Hepatocyte (in vitro differentiated cells): ENCODE measurements at regions not wholly inside any gene's neighbourhood (a gene's known extent, or its start where the extent isn't known, plus 50 kb on each side); places are given as distances from the start of the nearest gene placed in this dataset.

Experiments
- DNase-seq: peaks from one replicate; pipeline ENCODE4 v3.0.0-alpha.2; 2016; ENCODE audit warnings: low spot score
- H2AFZ ChIP-seq: fragments of 200-600 bp; sonication (generic); 2 replicates; pipeline ENCODE4 v1.6.0; 2016; ENCODE audit warnings: antibody characterized with exemption, mild to moderate bottlenecking
- H3K27ac ChIP-seq: fragments of 200-600 bp; sonication (generic); 2 replicates; pipeline ENCODE4 v1.5.1; 2016; ENCODE audit warnings: mild to moderate bottlenecking
- H3K27me3 ChIP-seq: fragments of 200-600 bp; sonication (generic); 2 replicates; pipeline ENCODE4 v1.6.1; 2016
- H3K36me3 ChIP-seq: fragments of 200-600 bp; sonication (generic); replicated peaks from 2 replicates; pipeline ENCODE4 v1.5.1; 2016; ENCODE audit warnings: low read depth; ENCODE audit not compliant: insufficient read depth
- H3K4me1 ChIP-seq: fragments of 200-600 bp; sonication (generic); 2 replicates; pipeline ENCODE4 v1.5.1; 2016; ENCODE audit warnings: mild to moderate bottlenecking, moderate library complexity; ENCODE audit not compliant: insufficient read depth
- H3K4me2 ChIP-seq: fragments of 200-600 bp; sonication (generic); 2 replicates; pipeline ENCODE4 v1.6.0; 2016
- H3K4me3 ChIP-seq: fragments of 200-600 bp; sonication (generic); 2 replicates; pipeline ENCODE4 v1.5.1; 2016; ENCODE audit warnings: mild to moderate bottlenecking
- H3K79me2 ChIP-seq: fragments of 200-600 bp; sonication (generic); 2 replicates; pipeline ENCODE4 v1.6.0; 2017; ENCODE audit warnings: mild to moderate bottlenecking
- H3K9me2 ChIP-seq: fragments of 200-600 bp; sonication (generic); replicated peaks from 2 replicates; pipeline ENCODE4 v1.6.0; 2017; ENCODE audit warnings: mild to moderate bottlenecking; ENCODE audit not compliant: insufficient read depth
- H3K9me3 ChIP-seq: fragments of 200-600 bp; sonication (generic); 2 replicates; pipeline ENCODE4 v1.5.1; 2016; ENCODE audit warnings: low read depth, mild to moderate bottlenecking
- H4K20me1 ChIP-seq: fragments of 200-600 bp; sonication (generic); 2 replicates; pipeline ENCODE4 v1.6.0; 2016; ENCODE audit warnings: mild to moderate bottlenecking; ENCODE audit not compliant: insufficient read depth, poor library complexity, severe bottlenecking
- CTCF ChIP-seq: fragments of 200-600 bp; sonication (generic); IDR thresholded peaks from 2 replicates; pipeline ENCODE4 v1.5.1; 2016; ENCODE audit warnings: antibody characterized with exemption, mild to moderate bottlenecking; ENCODE audit not compliant: poor library complexity
- EZH2 ChIP-seq: fragments of 200-600 bp; sonication (generic); IDR thresholded peaks from 2 replicates; pipeline ENCODE4 v1.6.1; 2016; ENCODE audit warnings: antibody characterized with exemption, mild to moderate bottlenecking, borderline replicate concordance
- EZH2phosphoT487 ChIP-seq: fragments of 200-600 bp; sonication (generic); IDR thresholded peaks from one replicate; pipeline ENCODE4 v1.6.1; 2018; ENCODE audit warnings: antibody characterized with exemption, mild to moderate bottlenecking, low read depth, moderate library complexity; ENCODE audit not compliant: unreplicated experiment, severe bottlenecking
- WGBS: methylation state at CpG from one replicate; pipeline ENCODE4 v1.1.6; 2016; ENCODE audit warnings: low lambda C conversion rate; ENCODE audit errors: missing lambda C conversion rate; 5-methylcytosine and 5-hydroxymethylcytosine counted together

GRCh38 chr1:244276646-244277045 lies 175.1 kb downstream of the ADSS2 start:
- 31% methylated on average over 3 of the region's 3 CpGs for whole genome bisulfite sequencing
- no peak overlapping the region for H3K4me2 ChIP-seq
- no peak for TF ChIP-seq EZH2phosphoT487
- no peak for TF ChIP-seq CTCF
- no peak for TF ChIP-seq EZH2

GRCh38 chr1:244280201-244280600 lies 171.5 kb downstream of the ADSS2 start:
- Histone ChIP-seq H3K4me2 (no peak overlapping the region), H3K27ac (no peak overlapping the region), H3K9me2 (no peaks in the 10 kb centered on the region), H3K27me3 (no peaks in the 10 kb centered on the region), H3K4me3 (no peak overlapping the region), H2AFZ (no peak overlapping the region), H3K4me1 (no peaks in the 10 kb centered on the region), H3K79me2 (no peaks in the 10 kb centered on the region), H4K20me1 (no peaks in the 10 kb centered on the region), H3K36me3 (no peaks in the 10 kb centered on the region), H3K9me3 (no peaks in the 10 kb centered on the region)
- TF ChIP-seq EZH2phosphoT487 (no peak), EZH2 (no peak), CTCF (no peak)
- DNase-seq = no peak
- 69% methylated on average over 7 of the region's 7 CpGs for WGBS

More at GRCh38 chr1:244276646-244277045, 175.1 kb downstream of the ADSS2 start:
- no peak for DNase-seq
- no peaks in the 10 kb centered on the region for H3K9me3 ChIP-seq
- no peaks in the 10 kb centered on the region for H4K20me1 ChIP-seq
- no peaks in the 10 kb centered on the region for H3K79me2 ChIP-seq
- no peak overlapping the region for H3K27ac ChIP-seq
- no peaks in the 10 kb centered on the region for H3K9me2 ChIP-seq
- no peaks in the 10 kb centered on the region for H3K4me1 ChIP-seq
- no peaks in the 10 kb centered on the region for H3K27me3 ChIP-seq
- H3K36me3 ChIP-seq = no peaks in the 10 kb centered on the region
- no peak overlapping the region for H3K4me3 ChIP-seq
- H2AFZ ChIP-seq = no peak overlapping the region

GRCh38 chr1:244280859-244281258 lies 170.8 kb downstream of the ADSS2 start:
- no peaks in the 10 kb centered on the region for H3K36me3 ChIP-seq
- 13% methylated on average over 1 of the region's 1 CpG for WGBS
- no peak for DNase-seq
- TF ChIP-seq EZH2phosphoT487 (no peak), CTCF (no peak), EZH2 (no peak)
- H4K20me1 ChIP-seq = no peaks in the 10 kb centered on the region
- no peak overlapping the region for H3K4me2 ChIP-seq
- no peak overlapping the region for H3K4me3 ChIP-seq
- no peaks in the 10 kb centered on the region for H3K27me3 ChIP-seq
- no peaks in the 10 kb centered on the region for H3K9me3 ChIP-seq
- no peak overlapping the region for H2AFZ ChIP-seq
- H3K79me2 ChIP-seq = no peaks in the 10 kb centered on the region
- H3K9me2 ChIP-seq = no peaks in the 10 kb centered on the region
- no peak overlapping the region for H3K27ac ChIP-seq
- H3K4me1 ChIP-seq = no peaks in the 10 kb centered on the region

GRCh38 chr1:244283772-244284171 lies 167.9 kb downstream of the ADSS2 start:
- H3K4me3 ChIP-seq = no peak overlapping the region
- no peaks in the 10 kb centered on the region for H3K27me3 ChIP-seq
- WGBS = 91% methylated on average over 4 of the region's 4 CpGs
- no peak for TF ChIP-seq EZH2phosphoT487
- TF ChIP-seq EZH2 = no peak
- TF ChIP-seq CTCF = no peak
- no peak overlapping the region for H3K4me2 ChIP-seq
- H3K9me3 ChIP-seq = no peaks in the 10 kb centered on the region
- no peak for DNase-seq
- H3K79me2 ChIP-seq = no peaks in the 10 kb centered on the region
- H3K36me3 ChIP-seq = no peaks in the 10 kb centered on the region
- no peak overlapping the region for H3K27ac ChIP-seq
- no peaks in the 10 kb centered on the region for H4K20me1 ChIP-seq
- H3K4me1 ChIP-seq = no peaks in the 10 kb centered on the region
- no peaks in the 10 kb centered on the region for H3K9me2 ChIP-seq
- H2AFZ ChIP-seq = no peak overlapping the region
